Esophagus muscularis mucosa (tissue), 3 donors: ENCODE measurements at regions not wholly inside any gene's neighbourhood (a gene's known extent, or its start where the extent isn't known, plus 50 kb on each side); places are given as distances from the start of the nearest gene placed in this dataset.

ENCODE experiments used
- EP300 ChIP-seq: sonication (generic); formaldehyde crosslinking; IDR thresholded peaks from one replicate; pipeline ENCODE4 v1.6.1; 2017; ENCODE audit warnings: antibody characterized with exemption
- POLR2AphosphoS5 ChIP-seq, 2 donors: sonication (generic); formaldehyde crosslinking; IDR thresholded peaks; one replicate each; pipeline ENCODE4 v1.6.1; 2017; ENCODE audit warnings: antibody characterized with exemption in 2 of 2

- TF ChIP-seq POLR2AphosphoS5 (IDR thresholded peaks at IDR 0.05) (no peak), EP300 (no peak)
Measured at GRCh38 chr2:128500138-128500800, 181.6 kb upstream of the HS6ST1 start.
